ENCODE measurements at regions not wholly inside any gene's neighbourhood (a gene's known extent, or its start where the extent isn't known, plus 50 kb on each side); places are given as distances from the start of the nearest gene placed in this dataset.

- Histone ChIP-seq H3K79me2 (ENCODE audit: low read length) (no peaks in the 10 kb centered on the region), H3K4me3 (ENCODE audit: low read length) (no peak overlapping the region), H2AFZ (ENCODE audit: low read length) (0 out of 2 replicates have a peak overlapping the region, but pooled peaks have one; percentile 4), H3K9me2 (replicated peaks; ENCODE audit: insufficient read depth, low read length) (no peaks in the 10 kb centered on the region), H3K4me2 (ENCODE audit: low read depth, low read length) (peak overlapping the region; percentile 46), H3F3A (ENCODE audit: insufficient read depth, low read length) (peaks cover 20% of the 10 kb centered on the region), H3K4me1 (ENCODE audit: low read length) (peaks cover 30% of the 10 kb centered on the region), H3K9ac (ENCODE audit: low read length) (no peak overlapping the region; the same call in 1 of the 2 replicates), H3K27me3 (replicated peaks; ENCODE audit: insufficient read depth, low read length) (no peaks in the 10 kb centered on the region), H4K20me1 (ENCODE audit: insufficient read depth, low read length) (no peaks in the 10 kb centered on the region), H3K27ac (ENCODE audit: low read length) (peak overlapping the region; percentile 69), H3K9me3 (replicated peaks; ENCODE audit: insufficient read depth, low read length) (no peaks in the 10 kb centered on the region), H3K36me3 (replicated peaks; ENCODE audit: insufficient read depth, low read length) (no peaks in the 10 kb centered on the region)
- TF ChIP-seq CTCF (IDR thresholded peaks at IDR 0.05; ENCODE audit: low read length) (no peak), EZH2 (optimal IDR thresholded peaks at IDR 0.05; ENCODE audit: low read depth, low read length) (no peak), EZH2phosphoT487 (IDR thresholded peaks at IDR 0.05; ENCODE audit: low read length) (no peak)
- DNase-seq = peak; percentile 87
Observed at GRCh38 chr1:218494449-218494852, 149.3 kb downstream of the TGFB2 start.

GRCh38 chr1:218495931-218496330 lies 150.8 kb downstream of the TGFB2 start:
- Histone ChIP-seq H3K9me2 (replicated peaks; ENCODE audit: insufficient read depth, low read length) (no peaks in the 10 kb centered on the region), H3K4me1 (ENCODE audit: low read length) (peaks cover 30% of the 10 kb centered on the region), H2AFZ (ENCODE audit: low read length) (no peak overlapping the region), H3K36me3 (replicated peaks; ENCODE audit: insufficient read depth, low read length) (no peaks in the 10 kb centered on the region), H3K27ac (ENCODE audit: low read length) (no peak overlapping the region), H3K79me2 (ENCODE audit: low read length) (no peaks in the 10 kb centered on the region), H3K27me3 (replicated peaks; ENCODE audit: insufficient read depth, low read length) (no peaks in the 10 kb centered on the region), H3K4me2 (ENCODE audit: low read depth, low read length) (no peak overlapping the region), H4K20me1 (ENCODE audit: insufficient read depth, low read length) (no peaks in the 10 kb centered on the region), H3K4me3 (ENCODE audit: low read length) (no peak overlapping the region), H3F3A (ENCODE audit: insufficient read depth, low read length) (peaks cover 20% of the 10 kb centered on the region), H3K9me3 (replicated peaks; ENCODE audit: insufficient read depth, low read length) (no peaks in the 10 kb centered on the region), H3K9ac (ENCODE audit: low read length) (no peak overlapping the region)
- no peak for TF ChIP-seq EZH2phosphoT487 (IDR thresholded peaks at IDR 0.05; ENCODE audit: low read length)
- no peak for TF ChIP-seq EZH2 (optimal IDR thresholded peaks at IDR 0.05; ENCODE audit: low read depth, low read length)
- TF ChIP-seq CTCF (IDR thresholded peaks at IDR 0.05; ENCODE audit: low read length) = no peak
- DNase-seq = no peak

DNA sequence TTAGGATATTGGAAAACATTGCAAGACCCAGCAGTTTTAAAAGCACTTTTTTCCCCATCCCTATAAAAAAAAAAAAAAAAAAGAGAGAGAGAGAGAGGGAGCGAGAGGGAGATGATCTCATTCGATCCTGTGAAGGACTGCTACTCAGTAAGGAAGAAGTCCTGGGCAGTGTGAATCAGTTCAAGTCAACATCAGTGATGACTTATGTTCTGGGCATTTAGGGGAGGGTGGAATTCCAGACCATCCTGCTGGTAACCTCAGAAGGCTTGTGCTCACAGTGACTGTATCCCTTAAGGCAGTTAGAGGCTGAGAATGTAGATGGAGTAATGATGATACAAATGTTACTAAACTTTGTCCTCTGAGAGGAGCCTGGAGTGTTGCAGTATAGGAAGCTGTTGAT lies 151.4 kb downstream of the TGFB2 start:
- H3K36me3 ChIP-seq (replicated peaks; ENCODE audit: insufficient read depth, low read length) = no peaks in the 10 kb centered on the region
- no peak overlapping the region for H3K9ac ChIP-seq (ENCODE audit: low read length)
- H3K9me3 ChIP-seq (replicated peaks; ENCODE audit: insufficient read depth, low read length) = no peaks in the 10 kb centered on the region
- peaks cover 30% of the 10 kb centered on the region for H3K4me1 ChIP-seq (ENCODE audit: low read length)
- H3K4me2 ChIP-seq (ENCODE audit: low read depth, low read length) = no peak overlapping the region
- no peaks in the 10 kb centered on the region for H4K20me1 ChIP-seq (ENCODE audit: insufficient read depth, low read length)
- no peak overlapping the region for H2AFZ ChIP-seq (ENCODE audit: low read length)
- no peak for DNase-seq
- H3K79me2 ChIP-seq (ENCODE audit: low read length) = no peaks in the 10 kb centered on the region
- H3K27me3 ChIP-seq (replicated peaks; ENCODE audit: insufficient read depth, low read length) = no peaks in the 10 kb centered on the region
- peaks cover 20% of the 10 kb centered on the region for H3F3A ChIP-seq (ENCODE audit: insufficient read depth, low read length)
- H3K27ac ChIP-seq (ENCODE audit: low read length) = no peak overlapping the region
- no peak overlapping the region for H3K4me3 ChIP-seq (ENCODE audit: low read length)
- TF ChIP-seq EZH2 (optimal IDR thresholded peaks at IDR 0.05; ENCODE audit: low read depth, low read length) (no peak), CTCF (IDR thresholded peaks at IDR 0.05; ENCODE audit: low read length) (no peak), EZH2phosphoT487 (IDR thresholded peaks at IDR 0.05; ENCODE audit: low read length) (no peak)
- H3K9me2 ChIP-seq (replicated peaks; ENCODE audit: insufficient read depth, low read length) = no peaks in the 10 kb centered on the region

Data from MM.1S (cell line).